ENCODE measurements at regions not wholly inside any gene's neighbourhood (a gene's known extent, or its start where the extent isn't known, plus 50 kb on each side); places are given as distances from the start of the nearest gene placed in this dataset.
A peak's percentile ranks its signal among the peaks of the same experiment; 100 is the strongest.

DNA sequence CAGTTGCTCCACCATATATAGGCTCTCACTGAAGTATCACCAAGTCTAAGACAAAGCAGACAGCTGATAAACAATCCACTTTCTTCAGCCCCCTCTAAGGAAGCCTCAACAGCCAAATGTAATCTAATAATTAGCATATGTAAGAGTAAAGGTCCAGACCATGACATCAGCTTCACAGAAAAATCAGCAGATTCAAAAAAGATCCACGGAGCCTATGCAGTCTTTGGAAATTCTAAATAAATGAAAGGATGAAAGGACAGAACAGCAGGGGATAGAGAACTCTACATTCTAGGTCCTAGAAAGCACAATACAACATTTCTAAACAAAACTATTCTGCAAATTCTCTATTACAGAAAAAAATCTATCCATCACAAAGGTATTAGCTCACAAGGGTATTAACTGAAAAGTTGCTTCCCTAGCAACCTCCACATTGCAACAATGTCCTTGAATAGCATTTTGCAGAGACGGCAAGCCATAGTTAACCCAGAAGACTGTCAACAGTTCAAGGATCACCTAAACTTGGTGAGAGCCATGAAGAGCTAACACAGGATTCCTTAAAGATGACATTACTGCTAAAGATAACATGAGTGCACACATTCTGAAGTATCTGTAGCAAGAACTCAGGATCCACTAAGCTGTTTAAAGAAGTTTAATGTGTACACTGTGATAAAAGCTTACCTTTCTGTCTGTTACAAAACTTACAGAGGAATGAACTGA, 74.3 kb downstream of the SIPA1L2 start:
- DNase-seq = no peak

DNA sequence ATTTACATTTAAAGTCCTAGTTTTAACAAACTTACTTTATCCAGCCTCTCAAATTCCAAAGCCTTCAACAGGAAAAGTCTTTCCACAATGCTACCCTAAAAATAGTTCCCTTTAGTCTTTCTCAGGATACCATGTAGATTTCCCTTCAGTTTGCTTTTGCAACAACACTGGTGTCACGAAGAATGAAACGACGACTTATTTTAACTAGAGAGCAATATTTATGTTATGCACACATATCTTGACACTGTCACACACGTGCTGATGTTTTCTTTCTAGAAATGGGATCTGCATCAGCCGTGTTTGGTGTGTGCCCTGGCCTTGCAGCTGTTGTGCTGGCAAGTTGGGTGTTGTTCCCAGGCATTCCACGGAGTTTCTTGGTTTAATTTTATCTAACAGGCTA, 75.5 kb downstream of the SIPA1L2 start:
- no peak for DNase-seq

GRCh38 chr1:232553809-232554208, 76.1 kb downstream of the SIPA1L2 start:
- no peak for DNase-seq

GRCh38 chr1:232553050-232553754, 76.7 kb downstream of the SIPA1L2 start:
- no peak for DNase-seq

- no peak for DNase-seq
Measured at GRCh38 chr1:232551386-232551785, 78.5 kb downstream of the SIPA1L2 start.

DNA sequence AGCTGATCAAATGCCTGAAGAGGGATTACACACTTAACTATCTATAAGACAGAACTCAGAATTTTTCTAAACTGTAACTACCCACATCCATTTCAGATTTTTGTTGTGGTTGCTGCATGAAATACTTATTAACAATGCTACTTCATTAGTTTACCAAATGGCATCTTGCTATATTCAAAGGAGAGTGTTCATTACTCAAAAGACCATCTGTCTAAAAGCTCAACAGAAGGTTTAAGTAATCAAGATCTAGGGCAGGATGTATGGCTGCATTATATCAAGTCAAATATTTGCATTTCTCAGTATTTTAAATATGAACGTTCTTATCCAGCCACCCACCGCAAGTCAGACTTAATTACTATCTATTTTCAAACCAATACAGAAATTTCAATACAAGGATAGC, 79.9 kb downstream of the SIPA1L2 start:
- DNase-seq = peak; percentile 13

DNA sequence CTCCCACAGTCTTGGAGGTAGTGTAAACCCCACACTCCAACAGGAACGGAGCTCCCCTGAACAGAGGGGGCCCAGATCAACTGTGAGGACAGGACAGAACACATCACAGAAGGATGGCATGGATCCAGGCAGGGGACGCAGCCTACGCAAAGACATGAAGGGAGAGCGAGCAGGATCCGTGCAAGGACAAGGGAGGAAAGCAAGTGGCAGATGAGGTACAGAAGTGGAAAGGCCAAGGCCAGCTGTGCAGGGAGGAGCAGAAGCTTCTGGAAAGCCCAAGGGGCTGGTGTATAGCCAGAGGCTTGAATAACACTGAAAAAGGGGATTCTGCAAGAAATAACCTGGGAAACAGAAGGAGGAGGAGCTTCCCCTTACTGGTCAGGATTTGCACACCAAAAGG, 81.2 kb downstream of the SIPA1L2 start:
- no peak for DNase-seq

GRCh38 chr1:232547938-232548484, 81.9 kb downstream of the SIPA1L2 start:
- DNase-seq = no peak

DNA sequence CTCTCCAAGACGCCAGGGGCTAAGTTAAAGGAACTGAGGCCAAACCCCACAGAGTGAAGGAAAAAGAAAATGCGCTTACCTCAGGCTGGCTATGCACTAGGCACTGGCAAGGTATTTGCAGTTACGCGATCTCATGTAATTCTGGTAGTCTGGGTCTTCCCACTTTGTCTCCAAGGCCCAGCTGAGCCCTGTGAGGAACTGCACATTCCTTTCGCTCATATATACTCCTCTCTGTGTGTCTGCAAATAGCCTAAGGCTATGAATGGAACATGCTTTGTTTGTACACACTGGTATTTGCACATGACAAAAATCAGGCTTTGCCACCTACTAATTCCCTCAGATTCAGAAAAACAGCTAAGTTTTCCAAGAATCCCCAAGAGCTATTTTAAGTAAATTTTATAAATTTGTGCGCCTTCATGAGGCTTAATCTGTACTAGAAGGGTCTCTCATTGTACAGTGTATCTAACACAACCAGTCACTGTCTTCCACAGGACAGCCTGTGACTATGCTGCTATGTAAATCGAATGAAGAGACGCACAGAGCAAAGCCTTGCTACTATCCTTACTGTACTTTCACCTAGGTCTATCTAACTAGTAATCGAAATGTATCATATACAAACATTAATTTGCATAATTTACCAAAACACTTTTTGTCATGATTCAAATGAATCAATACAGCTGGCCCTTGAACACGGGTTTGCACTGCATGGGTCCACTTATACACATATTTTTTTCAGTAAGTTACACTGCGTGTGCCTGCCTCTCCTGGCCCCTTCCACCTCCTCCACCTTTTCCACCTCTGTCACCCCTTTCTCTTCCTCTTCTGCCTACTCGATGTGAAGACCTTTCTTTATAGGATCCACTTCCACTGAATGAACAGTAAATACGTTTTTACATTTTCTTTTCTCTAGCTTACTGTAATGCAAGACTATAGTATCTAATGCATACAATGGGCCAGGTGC, 87.0 kb downstream of the SIPA1L2 start:
- peak; percentile 28 for DNase-seq

DNA sequence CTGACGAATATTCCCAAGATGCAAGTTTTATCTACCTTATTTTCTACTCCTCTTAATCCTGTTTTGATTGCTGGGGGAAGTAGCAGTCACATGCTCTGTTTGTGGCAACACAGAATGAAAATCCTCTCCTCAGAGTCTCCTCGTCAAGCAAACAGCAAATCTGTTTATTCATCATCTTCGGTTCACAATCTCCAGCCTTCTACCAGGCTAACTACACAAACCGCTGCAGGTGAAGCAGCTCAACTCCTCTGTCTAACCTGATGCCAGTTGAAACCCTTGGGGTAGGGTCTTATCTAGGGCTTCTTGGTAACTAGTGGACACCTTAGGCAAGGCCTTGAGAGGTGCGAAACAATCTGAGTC, 91.0 kb downstream of the SIPA1L2 start:
- DNase-seq = no peak

GRCh38 chr1:232538224-232538942, 91.5 kb downstream of the SIPA1L2 start:
- DNase-seq = peak; percentile 46

GRCh38 chr1:232534552-232535517, 95.1 kb downstream of the SIPA1L2 start:
- no peak for DNase-seq

- DNase-seq = peak; percentile 53
Measured at GRCh38 chr1:232533328-232533727, 96.6 kb downstream of the SIPA1L2 start.

DNA sequence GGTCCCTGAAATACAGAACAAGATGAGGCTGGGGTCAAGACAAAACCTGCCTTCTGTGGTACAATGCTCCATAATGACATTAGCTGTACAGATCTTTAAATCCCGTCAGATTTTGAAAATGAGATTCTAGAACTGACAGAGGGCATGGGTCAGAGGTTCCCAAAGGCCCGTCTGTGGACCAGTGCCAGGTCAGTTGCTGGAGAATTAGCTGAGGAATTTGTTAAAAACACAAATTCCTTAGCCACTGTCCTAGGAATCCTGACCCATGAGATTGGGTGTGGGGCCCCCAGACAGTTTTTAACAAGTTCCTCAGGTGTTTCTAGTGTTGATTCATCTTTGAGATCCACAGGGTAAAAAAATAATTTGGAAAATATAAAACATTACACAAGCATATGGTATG, 97.0 kb downstream of the SIPA1L2 start:
- DNase-seq = no peak

DNA sequence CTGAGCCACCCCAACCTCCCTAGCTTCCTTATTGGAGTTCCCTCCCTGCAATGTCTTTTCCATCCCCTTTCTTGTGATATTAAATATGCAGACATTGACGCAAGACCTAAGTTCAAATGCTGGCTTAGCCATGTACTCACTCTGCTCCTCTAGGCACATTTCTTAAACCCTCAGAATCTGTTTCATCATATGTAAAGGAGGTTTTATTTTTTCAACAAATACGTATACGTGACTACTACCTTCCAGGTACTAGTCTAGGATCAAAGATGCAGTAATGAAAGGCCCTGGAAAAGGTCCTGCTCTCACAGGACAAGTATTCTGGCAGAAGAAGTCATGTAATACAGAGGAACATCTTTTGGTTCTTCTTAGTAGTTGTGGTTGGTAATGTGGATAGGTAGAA, 98.6 kb downstream of the SIPA1L2 start:
- DNase-seq = no peak

- peak; percentile 57 for DNase-seq
Measured at GRCh38 chr1:232529747-232530146, 100.2 kb downstream of the SIPA1L2 start.

DNA sequence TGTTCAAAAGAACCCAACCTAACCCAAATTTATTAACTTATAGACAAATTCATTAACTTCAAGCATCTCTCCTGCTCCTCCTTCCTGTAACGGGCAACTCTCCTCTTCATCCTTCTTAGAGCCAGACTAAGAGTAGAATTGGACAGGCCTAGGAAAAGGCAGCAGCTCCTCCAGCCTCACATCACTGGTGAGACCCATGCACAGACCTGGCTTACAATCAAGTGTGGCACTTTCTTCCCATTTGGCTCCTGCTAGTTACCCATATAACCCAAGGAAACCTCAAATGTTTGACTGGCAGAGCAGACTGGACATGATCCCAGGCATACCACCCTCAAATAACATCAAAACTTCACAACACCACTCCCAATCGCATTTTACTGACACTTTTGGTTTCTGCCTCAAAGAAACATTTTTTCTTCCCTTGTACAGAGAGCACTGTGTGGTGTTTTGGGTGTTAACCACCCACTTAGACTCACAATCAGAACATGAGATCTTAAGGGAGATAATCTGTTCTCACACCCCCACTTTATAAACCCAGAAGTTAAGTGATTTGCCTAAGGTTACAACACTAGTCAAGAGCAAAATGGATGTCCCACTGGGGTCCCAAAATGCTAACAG, 101.4 kb downstream of the SIPA1L2 start:
- no peak for DNase-seq

DNA sequence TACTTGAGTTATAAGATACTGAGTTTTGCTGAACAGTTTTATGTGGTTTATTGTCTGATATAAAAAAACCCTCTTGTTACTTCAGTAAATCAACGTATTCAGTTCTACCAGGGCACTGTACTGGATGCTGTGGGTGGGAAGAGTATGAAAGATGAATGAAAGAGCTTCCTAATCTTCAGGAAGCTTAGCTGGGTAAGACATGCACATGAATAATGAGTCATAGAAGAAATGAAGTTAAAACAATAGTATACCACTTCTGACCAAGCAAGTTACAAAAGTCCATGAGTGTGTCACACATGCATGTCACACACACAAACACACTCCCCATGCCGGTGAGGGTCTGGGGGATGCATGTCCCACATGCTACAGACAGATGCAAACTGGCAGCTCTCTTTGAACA, 105.9 kb downstream of the SIPA1L2 start:
- DNase-seq = no peak

DNA sequence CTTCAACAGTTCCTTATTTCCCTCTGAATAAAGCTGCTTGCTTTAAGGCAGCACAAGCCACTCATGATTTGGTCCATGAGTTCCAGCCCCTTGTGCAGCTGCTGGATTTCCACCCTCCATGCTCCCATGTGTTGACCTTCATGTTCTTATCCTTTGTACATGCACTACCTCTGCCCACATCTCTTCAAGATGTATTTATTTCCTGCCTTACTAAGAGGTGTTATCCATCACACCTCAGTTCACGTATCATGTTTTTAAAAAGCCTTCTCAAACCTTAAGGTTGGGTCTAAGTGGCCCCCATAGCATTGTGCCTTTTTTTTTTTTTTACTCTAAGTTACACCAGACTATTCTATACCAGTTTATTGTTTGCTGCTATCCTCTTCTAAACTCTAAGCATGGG, 107.7 kb downstream of the SIPA1L2 start:
- DNase-seq = no peak

DNA sequence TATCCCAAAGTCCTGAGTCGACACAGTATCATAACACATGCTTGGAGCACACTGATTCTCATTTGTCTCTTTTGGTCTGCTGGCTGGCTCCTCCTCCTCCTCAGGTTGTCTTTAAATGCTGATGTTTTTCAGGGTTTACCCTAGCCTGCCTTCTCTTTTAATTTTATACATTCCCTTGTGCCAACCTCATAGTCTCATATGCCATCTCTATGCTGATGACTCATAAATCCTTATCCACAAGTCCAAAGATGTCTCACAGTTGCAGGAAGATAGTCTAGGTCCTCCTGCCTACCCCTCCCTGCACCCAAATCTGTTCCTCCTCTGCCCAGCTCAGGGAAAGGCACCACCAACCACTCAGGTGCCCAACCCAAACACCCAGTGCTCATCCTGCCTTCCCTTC, 108.3 kb downstream of the SIPA1L2 start:
- DNase-seq = no peak

DNA sequence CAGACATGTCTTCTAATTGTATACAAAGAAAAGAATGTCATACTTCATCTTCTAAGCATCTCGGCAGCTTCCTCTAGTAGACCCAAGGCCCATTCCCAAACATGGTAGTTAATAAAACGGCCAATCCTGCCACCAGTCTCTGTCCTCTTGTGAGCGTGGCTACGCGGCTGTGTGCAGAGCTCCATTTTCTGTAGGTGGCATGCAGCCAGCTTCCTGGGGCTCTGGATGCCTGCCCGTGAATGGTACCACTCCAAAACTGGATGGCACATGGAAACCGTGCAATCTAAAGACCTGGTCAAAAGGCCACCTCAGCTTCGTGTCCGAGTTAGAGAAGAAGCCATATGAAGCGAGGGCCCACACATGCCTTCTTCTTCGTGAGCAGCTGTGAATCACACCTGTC, 110.7 kb downstream of the SIPA1L2 start:
- DNase-seq = no peak
